Calu3 (cell line): ENCODE measurements at regions not wholly inside any gene's neighbourhood (a gene's known extent, or its start where the extent isn't known, plus 50 kb on each side); places are given as distances from the start of the nearest gene placed in this dataset.

ENCODE experiments used
- BruUV-seq: library from RNA; stranded (reverse); fragments of 400-500 nt; replicated peaks from 2 replicates; lab custom pipeline; 2021; lab: Mats Ljungman, UMichigan
- CTCF ChIA-PET: fragments of 300-600 bp; sonication (Branson Sonifier 250); formaldehyde crosslinking; loops from one replicate; lab custom pipeline; 2022; ENCODE audit warnings: antibody characterized with exemption; lab: Charles Lee
- DNase-seq: peaks from one replicate; pipeline ENCODE4 v3.0.0; 2022
- H3K27ac Mint-ChIP-seq: one replicate; pipeline ENCODE4 v1.8.0; 2022; ENCODE audit warnings: mixed read lengths; ENCODE audit not compliant: unreplicated experiment
- H3K27me3 Mint-ChIP-seq: one replicate; pipeline ENCODE4 v1.8.0; 2022; ENCODE audit warnings: mixed read lengths; ENCODE audit not compliant: unreplicated experiment
- H3K36me3 Mint-ChIP-seq: one replicate; pipeline ENCODE4 v1.8.0; 2022; ENCODE audit warnings: mild to moderate bottlenecking, moderate library complexity, mixed read lengths; ENCODE audit not compliant: insufficient read depth, unreplicated experiment
- H3K4me1 Mint-ChIP-seq: one replicate; pipeline ENCODE4 v1.8.0; 2022; ENCODE audit warnings: mild to moderate bottlenecking, low read depth, mixed read lengths; ENCODE audit not compliant: unreplicated experiment
- H3K4me3 Mint-ChIP-seq: one replicate; pipeline ENCODE4 v1.8.0; 2022; ENCODE audit warnings: mild to moderate bottlenecking, low read depth, moderate library complexity, mixed read lengths; ENCODE audit not compliant: unreplicated experiment
- H3K9me3 Mint-ChIP-seq: one replicate; pipeline ENCODE4 v1.8.0; 2022; ENCODE audit warnings: low read depth, mixed read lengths; ENCODE audit not compliant: unreplicated experiment
- CTCF ChIP-seq: fragments of 200-600 bp; IDR thresholded peaks from one replicate; pipeline ENCODE4 v1.8.0; 2022; ENCODE audit warnings: antibody characterized with exemption; ENCODE audit not compliant: unreplicated experiment
- intact Hi-C: fragments of 100-400 bp; cut with micrococcal nuclease; formaldehyde crosslinking; loops from one replicate; pipeline ENCODE4 v1.10.0; 2022; ENCODE audit not compliant: unreplicated experiment

DNA sequence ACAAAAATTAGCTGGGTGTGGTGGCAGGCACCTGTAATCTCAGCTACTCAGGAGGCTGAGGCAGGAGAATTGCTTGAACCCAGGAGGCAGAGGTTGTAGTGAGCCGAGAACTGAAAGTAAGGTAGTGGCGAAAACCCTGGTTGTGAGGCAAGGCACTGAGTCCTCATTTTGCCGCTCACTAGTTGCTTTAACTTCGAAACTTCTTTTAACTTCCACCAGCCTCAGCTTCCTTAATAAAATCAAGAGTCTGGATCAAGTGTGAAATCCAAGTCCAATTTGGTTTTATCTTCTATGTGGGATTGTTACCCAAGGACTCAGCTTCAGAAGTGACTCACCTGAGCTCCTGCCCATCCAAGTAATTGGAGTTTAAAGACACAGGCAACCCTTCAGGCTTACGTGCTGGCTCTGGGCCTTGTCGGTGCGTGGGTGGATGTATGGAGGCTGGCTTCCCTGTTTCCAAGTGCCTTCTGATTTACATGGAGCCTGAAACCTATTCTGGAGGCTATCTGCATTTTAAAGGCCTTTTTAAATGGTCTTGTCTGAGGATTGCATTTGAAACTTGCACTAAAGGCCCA, 374.2 kb upstream of the ID2 start:
- no peak for TF ChIP-seq CTCF
- DNase-seq, result no peak
- H3K27me3 Mint-ChIP-seq, result no peaks in the 10 kb centered on the region
- CTCF ChIA-PET, result interaction anchor here (0.6 kb wide), 1 partner anchor 369 kb away, joined by 15 read pairs; no protein-coding TSS in a partner anchor
- intact Hi-C loops, result loop anchor here (10.0 kb wide), 1 partner anchor 187 kb away; no protein-coding TSS in a partner anchor
- no peak overlapping the region for H3K27ac Mint-ChIP-seq
- H3K4me3 Mint-ChIP-seq, result no peak overlapping the region
- BruUV-seq, result no TSS peak
- no peaks in the 10 kb centered on the region for H3K9me3 Mint-ChIP-seq
- H3K36me3 Mint-ChIP-seq, result no peaks in the 10 kb centered on the region
- H3K4me1 Mint-ChIP-seq, result peaks cover 25% of the 10 kb centered on the region

DNA sequence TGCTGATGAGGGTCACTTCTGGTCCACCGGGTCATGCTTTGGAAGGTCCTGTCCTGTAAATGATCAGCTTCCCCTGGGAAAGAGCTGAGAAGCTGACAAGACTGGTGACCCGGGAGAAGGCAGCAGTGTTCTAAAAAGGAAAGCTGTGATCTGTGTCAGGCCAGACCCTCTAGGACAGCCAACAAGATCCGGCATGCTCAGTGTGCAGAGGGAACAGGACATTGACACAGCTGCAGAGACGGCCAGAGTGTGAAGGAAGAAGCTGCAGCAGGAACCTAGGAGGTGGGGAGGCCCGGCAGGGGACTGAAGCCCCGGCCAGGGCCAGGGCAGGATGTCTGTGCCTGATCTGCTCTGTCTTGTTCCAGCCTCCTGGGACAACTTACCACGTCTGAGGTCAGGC, 372.7 kb upstream of the ID2 start:
- BruUV-seq, result no TSS peak
- no peaks in the 10 kb centered on the region for H3K27me3 Mint-ChIP-seq
- no peak overlapping the region for H3K4me3 Mint-ChIP-seq
- H3K36me3 Mint-ChIP-seq, result no peaks in the 10 kb centered on the region
- no peak for DNase-seq
- H3K4me1 Mint-ChIP-seq, result peaks cover 39% of the 10 kb centered on the region
- TF ChIP-seq CTCF, result no peak
- CTCF ChIA-PET, result no interaction called here
- no peaks in the 10 kb centered on the region for H3K9me3 Mint-ChIP-seq
- intact Hi-C loops, result loop anchor here (10.0 kb wide), 1 partner anchor 186 kb away; no protein-coding TSS in a partner anchor
- no peak overlapping the region for H3K27ac Mint-ChIP-seq

GRCh38 chr2:8310557-8311455, 371.1 kb upstream of the ID2 start:
- peaks cover 44% of the 10 kb centered on the region for H3K4me1 Mint-ChIP-seq
- no peak for TF ChIP-seq CTCF
- no peak overlapping the region for H3K27ac Mint-ChIP-seq
- H3K36me3 Mint-ChIP-seq, result no peaks in the 10 kb centered on the region
- H3K27me3 Mint-ChIP-seq, result no peaks in the 10 kb centered on the region
- no peak overlapping the region for H3K4me3 Mint-ChIP-seq
- CTCF ChIA-PET, result interaction anchor here (0.6 kb wide), 1 partner anchor 33 kb away, joined by 3 read pairs; no protein-coding TSS in a partner anchor
- no TSS peak for BruUV-seq
- H3K9me3 Mint-ChIP-seq, result no peaks in the 10 kb centered on the region
- intact Hi-C loops, result no loop called here
- no peak for DNase-seq

- no peak for DNase-seq
- Mint-ChIP-seq H3K4me3 (no peak overlapping the region), H3K36me3 (no peaks in the 10 kb centered on the region), H3K4me1 (peaks cover 33% of the 10 kb centered on the region), H3K27ac (no peak overlapping the region), H3K27me3 (no peaks in the 10 kb centered on the region), H3K9me3 (no peaks in the 10 kb centered on the region)
- CTCF ChIA-PET, result interaction anchor here (0.6 to 1.2 kb wide), 3 partner anchors 14 to 69 kb away, joined by 3 read pairs; no protein-coding TSS in a partner anchor
- intact Hi-C loops, result no loop called here
- no TSS peak for BruUV-seq
- TF ChIP-seq CTCF, result no peak
Measured at GRCh38 chr2:8312221-8312620, 369.6 kb upstream of the ID2 start.
